ENCODE measurements at regions not wholly inside any gene's neighbourhood (a gene's known extent, or its start where the extent isn't known, plus 50 kb on each side); places are given as distances from the start of the nearest gene placed in this dataset.

GRCh38 chr9:523444-523843 is 308.8 kb downstream of the DOCK8 start:
- TF ChIP-seq CTCF (IDR thresholded peaks at IDR 0.05; ENCODE audit: extremely low read depth, insufficient read depth, missing control alignments) = no peak
- DNase-seq (ENCODE audit: low spot score) = no peak
- in situ Hi-C loops (cut with MboI; ENCODE audit: low pct_unique_long_range_greater_than_20kb, low sequenced_read_pairs, unreplicated experiment) = no loop called here

GRCh38 chr9:524008-524407 is 309.3 kb downstream of the DOCK8 start:
- in situ Hi-C loops (cut with MboI; ENCODE audit: low pct_unique_long_range_greater_than_20kb, low sequenced_read_pairs, unreplicated experiment) = no loop called here
- no peak for DNase-seq (ENCODE audit: low spot score)
- no peak for TF ChIP-seq CTCF (IDR thresholded peaks at IDR 0.05; ENCODE audit: extremely low read depth, insufficient read depth, missing control alignments)

- no peak for TF ChIP-seq CTCF (IDR thresholded peaks at IDR 0.05; ENCODE audit: extremely low read depth, insufficient read depth, missing control alignments)
- in situ Hi-C loops (cut with MboI; ENCODE audit: low pct_unique_long_range_greater_than_20kb, low sequenced_read_pairs, unreplicated experiment) = no loop called here
- no peak for DNase-seq (ENCODE audit: low spot score)
Observed at GRCh38 chr9:526904-527591, 312.4 kb downstream of the DOCK8 start.

GRCh38 chr9:529731-530130 is 311.8 kb upstream of the DMRT1 start:
- DNase-seq (ENCODE audit: low spot score) = no peak
- no peak for TF ChIP-seq CTCF (IDR thresholded peaks at IDR 0.05; ENCODE audit: extremely low read depth, insufficient read depth, missing control alignments)
- in situ Hi-C loops (cut with MboI; ENCODE audit: low pct_unique_long_range_greater_than_20kb, low sequenced_read_pairs, unreplicated experiment) = no loop called here

- no peak for DNase-seq (ENCODE audit: low spot score)
- no peak for TF ChIP-seq CTCF (IDR thresholded peaks at IDR 0.05; ENCODE audit: extremely low read depth, insufficient read depth, missing control alignments)
- in situ Hi-C loops (cut with MboI; ENCODE audit: low pct_unique_long_range_greater_than_20kb, low sequenced_read_pairs, unreplicated experiment) = no loop called here
Observed at GRCh38 chr9:530681-531080, 310.8 kb upstream of the DMRT1 start.

GRCh38 chr9:532707-533106 is 308.8 kb upstream of the DMRT1 start:
- TF ChIP-seq CTCF (IDR thresholded peaks at IDR 0.05; ENCODE audit: extremely low read depth, insufficient read depth, missing control alignments) = no peak
- in situ Hi-C loops (cut with MboI; ENCODE audit: low pct_unique_long_range_greater_than_20kb, low sequenced_read_pairs, unreplicated experiment) = no loop called here
- DNase-seq (ENCODE audit: low spot score) = no peak
